NCI-H446 (cell line): ENCODE measurements at regions not wholly inside any gene's neighbourhood (a gene's known extent, or its start where the extent isn't known, plus 50 kb on each side); places are given as distances from the start of the nearest gene placed in this dataset.
"Not testable (repeated sequence)": the region's sequence is repeated elsewhere in the genome, so short reads cannot be mapped to it uniquely, and the experiment has no call there.

Experiments used
- DNase-seq, 2 experiments: peaks; one replicate each; lab custom pipeline; 2025; lab: John Stamatoyannopoulos, UW

GRCh38 chr11:28899706-28900105, 791.5 kb downstream of the METTL15 start:
- no peak for DNase-seq

- not testable (repeated sequence) for DNase-seq
These were observed 782.4 kb downstream of the METTL15 start for GRCh38 chr11:28890601-28891040.

- no peak for DNase-seq
These were observed 779.5 kb downstream of the METTL15 start for GRCh38 chr11:28887681-28888080.

- DNase-seq = no peak
These were observed 771.7 kb downstream of the METTL15 start for GRCh38 chr11:28879869-28880268.

- no peak for DNase-seq
These were observed 769.8 kb downstream of the METTL15 start for GRCh38 chr11:28878025-28878424.

GRCh38 chr11:28877340-28877739, 769.2 kb downstream of the METTL15 start:
- DNase-seq = no peak

- no peak for DNase-seq
These were observed 766.5 kb downstream of the METTL15 start for GRCh38 chr11:28874706-28875105.

GRCh38 chr11:28871090-28871489, 762.9 kb downstream of the METTL15 start:
- DNase-seq = no peak

GRCh38 chr11:28863422-28863821, 755.2 kb downstream of the METTL15 start:
- no peak for DNase-seq

- DNase-seq = no peak
These were observed 752.7 kb downstream of the METTL15 start for GRCh38 chr11:28860893-28861292.

- DNase-seq = no peak
These were observed 749.9 kb downstream of the METTL15 start for GRCh38 chr11:28858076-28858475.

GRCh38 chr11:28849053-28849452, 740.9 kb downstream of the METTL15 start:
- DNase-seq = no peak

- no peak for DNase-seq
These were observed 734.5 kb downstream of the METTL15 start for GRCh38 chr11:28842716-28843115.

- no peak for DNase-seq
These were observed 730.6 kb downstream of the METTL15 start for GRCh38 chr11:28838741-28839140.

- no peak for DNase-seq
These were observed 729.4 kb downstream of the METTL15 start for GRCh38 chr11:28837599-28837998.

- DNase-seq = no peak
These were observed 728.3 kb downstream of the METTL15 start for GRCh38 chr11:28836285-28837081.

GRCh38 chr11:28835790-28836189, 727.6 kb downstream of the METTL15 start:
- DNase-seq = no peak

GRCh38 chr11:28835317-28835716, 727.1 kb downstream of the METTL15 start:
- DNase-seq = no peak

GRCh38 chr11:28834877-28835276, 726.7 kb downstream of the METTL15 start:
- DNase-seq = no peak

- no peak for DNase-seq
These were observed 725.5 kb downstream of the METTL15 start for GRCh38 chr11:28833670-28834069.

GRCh38 chr11:28833169-28833568, 725.0 kb downstream of the METTL15 start:
- no peak for DNase-seq

- DNase-seq = no peak
These were observed 718.6 kb downstream of the METTL15 start for GRCh38 chr11:28826807-28827206.

GRCh38 chr11:28822576-28822975, 714.4 kb downstream of the METTL15 start:
- no peak for DNase-seq
